GM12872 (cell line): ENCODE measurements at regions not wholly inside any gene's neighbourhood (a gene's known extent, or its start where the extent isn't known, plus 50 kb on each side); places are given as distances from the start of the nearest gene placed in this dataset.

Experiments used
- TF ChIP-seq, protein P1 (sequence below): IDR thresholded peaks from 3 replicates; pipeline ENCODE4 v1.5.1; 2011; ENCODE audit warnings: low read depth, mild to moderate bottlenecking, low read length, moderate library complexity; ENCODE audit not compliant: insufficient read depth

DNA sequence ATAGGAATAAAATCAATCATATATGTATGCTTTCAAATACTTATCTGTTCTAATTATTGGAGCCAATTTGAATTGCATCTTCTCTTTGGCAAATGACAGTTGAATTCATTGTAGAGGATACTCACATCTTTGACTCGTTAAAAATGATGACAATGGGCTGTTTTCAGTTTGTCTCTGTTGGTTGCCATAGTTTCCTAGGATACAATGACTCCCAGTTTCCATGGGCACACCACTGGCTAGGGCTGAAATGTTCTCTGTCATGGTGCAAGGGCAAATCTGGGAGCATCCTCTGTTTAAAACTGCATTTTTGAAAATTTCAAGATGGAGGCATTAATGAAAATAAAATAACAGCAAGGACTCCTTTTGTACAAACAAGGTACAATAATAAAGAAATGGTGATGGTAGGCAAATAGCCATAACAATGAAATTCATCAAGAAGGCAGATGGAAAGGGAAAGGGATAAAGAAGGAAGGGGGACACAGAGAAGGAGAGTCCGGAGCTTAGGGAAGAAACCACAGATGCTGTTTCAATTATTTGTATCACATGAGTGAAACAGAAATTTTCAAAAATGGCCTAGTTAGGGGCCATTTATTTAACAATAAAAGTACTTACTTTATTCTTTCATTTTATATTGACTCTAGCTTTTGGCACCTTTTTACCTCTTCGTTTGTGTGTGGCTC is 378.8 kb upstream of the SEMA6A start:
- TF ChIP-seq, protein P1, sequence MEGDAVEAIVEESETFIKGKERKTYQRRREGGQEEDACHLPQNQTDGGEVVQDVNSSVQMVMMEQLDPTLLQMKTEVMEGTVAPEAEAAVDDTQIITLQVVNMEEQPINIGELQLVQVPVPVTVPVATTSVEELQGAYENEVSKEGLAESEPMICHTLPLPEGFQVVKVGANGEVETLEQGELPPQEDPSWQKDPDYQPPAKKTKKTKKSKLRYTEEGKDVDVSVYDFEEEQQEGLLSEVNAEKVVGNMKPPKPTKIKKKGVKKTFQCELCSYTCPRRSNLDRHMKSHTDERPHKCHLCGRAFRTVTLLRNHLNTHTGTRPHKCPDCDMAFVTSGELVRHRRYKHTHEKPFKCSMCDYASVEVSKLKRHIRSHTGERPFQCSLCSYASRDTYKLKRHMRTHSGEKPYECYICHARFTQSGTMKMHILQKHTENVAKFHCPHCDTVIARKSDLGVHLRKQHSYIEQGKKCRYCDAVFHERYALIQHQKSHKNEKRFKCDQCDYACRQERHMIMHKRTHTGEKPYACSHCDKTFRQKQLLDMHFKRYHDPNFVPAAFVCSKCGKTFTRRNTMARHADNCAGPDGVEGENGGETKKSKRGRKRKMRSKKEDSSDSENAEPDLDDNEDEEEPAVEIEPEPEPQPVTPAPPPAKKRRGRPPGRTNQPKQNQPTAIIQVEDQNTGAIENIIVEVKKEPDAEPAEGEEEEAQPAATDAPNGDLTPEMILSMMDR, result no peak

DNA sequence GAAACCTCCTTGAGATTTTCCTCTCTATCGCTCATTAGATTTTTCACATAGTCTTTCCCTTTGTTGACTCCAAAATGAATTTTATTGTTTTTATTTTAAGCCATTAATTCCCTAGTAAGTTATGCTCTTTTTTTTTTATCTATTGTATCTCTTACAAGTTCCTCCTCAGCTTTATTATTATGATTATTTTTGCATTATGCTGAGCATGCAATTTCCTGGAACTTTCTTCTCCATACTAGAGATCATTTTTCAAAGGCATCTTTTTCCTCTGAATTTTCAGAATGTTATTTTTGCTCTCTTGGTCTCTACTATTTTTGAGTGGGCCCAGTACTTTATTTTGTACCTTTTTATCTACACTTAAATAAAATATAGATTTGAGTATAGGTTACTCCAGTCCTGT is 376.6 kb upstream of the SEMA6A start:
- TF ChIP-seq, protein P1, result no peak

- TF ChIP-seq, protein P1, result peak; percentile 90
These were observed 373.3 kb upstream of the SEMA6A start for GRCh38 chr5:116947691-116948528.

DNA sequence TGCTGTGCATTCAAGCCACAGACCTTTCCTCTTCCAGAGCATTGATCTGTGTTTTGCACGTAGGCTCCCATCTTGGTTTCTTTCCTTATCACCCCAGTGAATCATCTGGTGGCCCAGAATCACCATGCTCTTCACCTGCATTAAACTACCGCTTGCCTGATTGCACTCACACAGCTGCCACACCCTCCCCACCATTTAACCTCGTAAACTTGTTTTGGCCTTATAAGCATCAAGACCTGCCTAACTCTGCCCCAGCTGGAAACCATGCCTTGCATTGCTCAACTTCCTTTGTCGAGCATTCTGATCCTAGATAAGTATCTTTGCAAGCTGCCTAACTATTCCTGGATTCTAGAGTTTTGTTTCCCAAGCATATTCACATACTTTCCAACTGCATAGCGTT is 369.6 kb upstream of the SEMA6A start:
- TF ChIP-seq, protein P1, result no peak

- TF ChIP-seq, protein P1, result no peak
These were observed 368.0 kb upstream of the SEMA6A start for GRCh38 chr5:116942622-116943021.

GRCh38 chr5:116939641-116940040 is 365.0 kb upstream of the SEMA6A start:
- TF ChIP-seq, protein P1, result no peak

GRCh38 chr5:116938488-116938887 is 363.9 kb upstream of the SEMA6A start:
- TF ChIP-seq, protein P1, result no peak
